Prostate gland (tissue), 2 donors: ENCODE measurements at regions not wholly inside any gene's neighbourhood (a gene's known extent, or its start where the extent isn't known, plus 50 kb on each side); places are given as distances from the start of the nearest gene placed in this dataset.

Source experiments
- DNase-seq: peaks from one replicate; pipeline ENCODE4 v3.0.0-alpha.2; 2019; ENCODE audit warnings: low spot score
- H3K27ac ChIP-seq, 2 donors: fragments of 200-600 bp; sonication (generic); 2 replicates each; pipeline ENCODE4 v1.5.1; 2017 to 2019
- H3K27me3 ChIP-seq: fragments of 200-600 bp; sonication (generic); replicated peaks from 2 replicates; pipeline ENCODE4 v1.5.1; 2019; ENCODE audit not compliant: insufficient read depth
- H3K36me3 ChIP-seq, 2 donors: fragments of 200-600 bp; sonication (generic); 1 replicate in 1 of 2; 2 replicates in 1 of 2; pipeline versions ENCODE4 v1.5.1 to v1.8.1; 2017 to 2019
- H3K4me1 ChIP-seq: fragments of 200-600 bp; sonication (generic); replicated peaks from 2 replicates; pipeline ENCODE4 v1.5.1; 2019
- H3K4me3 ChIP-seq, 2 donors: fragments of 200-600 bp; sonication (generic); 2 replicates each; pipeline ENCODE4 v1.5.1; 2017 to 2019
- H3K9me3 ChIP-seq: fragments of 200-600 bp; sonication (generic); 2 replicates; pipeline ENCODE4 v1.5.1; 2017
- POLR2A ChIP-seq: fragments of 450-650 bp; IDR thresholded peaks from one replicate; pipeline ENCODE4 v1.6.1; 2016; ENCODE audit warnings: antibody characterized with exemption, mild to moderate bottlenecking
- POLR2AphosphoS5 ChIP-seq: sonication (generic); formaldehyde crosslinking; IDR thresholded peaks from one replicate; pipeline ENCODE4 v1.6.1; 2017; ENCODE audit warnings: antibody characterized with exemption
- WGBS: methylation state at CpG from one replicate; pipeline ENCODE4 v1.1.5; 2018; 5-methylcytosine and 5-hydroxymethylcytosine counted together
- intact Hi-C: fragments of 100-400 bp; cut with DNase I; formaldehyde crosslinking; loops from one replicate; pipeline ENCODE4 v1.14.2; 2022
- TF ChIP-seq, protein P1 (sequence below), 4 experiments: fragments of 200-600 bp in 2 of 4; fragments of 450-650 bp in 2 of 4; sonication (generic) in 2 of 4; IDR thresholded peaks; 1 replicate in 3 of 4; 2 replicates in 1 of 4; pipeline ENCODE4 v1.5.1; 2016 to 2019; ENCODE audit warnings: antibody characterized with exemption in 4 of 4, mild to moderate bottlenecking in 2 of 4, moderate library complexity in 2 of 4

DNA sequence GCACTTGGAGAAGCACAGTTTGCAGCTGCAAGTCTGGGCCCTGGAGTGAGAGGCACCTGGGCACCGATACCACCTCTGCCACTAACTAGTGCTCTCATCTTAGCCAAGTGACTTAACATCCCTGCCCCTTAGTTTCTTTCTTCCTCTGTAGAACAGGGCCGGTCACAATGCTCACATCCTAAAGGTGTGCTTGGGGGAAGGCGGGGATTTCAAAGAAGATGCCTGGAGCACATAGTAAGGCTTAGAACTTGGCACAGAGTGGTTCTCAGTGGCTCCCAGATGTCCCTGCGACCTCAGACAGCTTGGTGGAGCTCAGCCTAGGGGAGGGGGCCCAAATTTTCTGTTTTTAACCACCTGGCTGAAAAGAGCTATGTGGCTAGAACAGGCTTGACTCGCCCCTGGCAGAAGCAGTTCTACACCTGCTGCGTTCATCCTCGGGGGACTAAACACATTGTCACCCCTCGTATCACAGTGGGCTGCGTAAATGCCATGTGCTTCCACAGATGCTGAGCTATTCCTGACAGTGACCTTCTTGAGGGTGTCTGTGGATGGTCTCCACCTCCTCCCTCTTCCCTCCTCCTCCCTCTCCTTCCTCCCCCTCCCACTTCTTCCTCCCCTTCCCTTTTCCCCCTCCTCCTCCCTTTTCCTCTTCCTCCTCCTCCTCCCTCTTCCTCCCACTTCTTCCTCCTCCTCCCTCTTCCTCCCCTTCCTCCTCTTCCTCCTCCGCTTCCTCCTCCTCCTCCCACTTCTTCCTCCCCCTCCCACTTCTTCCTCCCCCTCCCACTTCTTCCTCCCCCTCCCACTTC, 112.1 kb downstream of the PHETA1 start:
- intact Hi-C loops, result no loop called here

DNA sequence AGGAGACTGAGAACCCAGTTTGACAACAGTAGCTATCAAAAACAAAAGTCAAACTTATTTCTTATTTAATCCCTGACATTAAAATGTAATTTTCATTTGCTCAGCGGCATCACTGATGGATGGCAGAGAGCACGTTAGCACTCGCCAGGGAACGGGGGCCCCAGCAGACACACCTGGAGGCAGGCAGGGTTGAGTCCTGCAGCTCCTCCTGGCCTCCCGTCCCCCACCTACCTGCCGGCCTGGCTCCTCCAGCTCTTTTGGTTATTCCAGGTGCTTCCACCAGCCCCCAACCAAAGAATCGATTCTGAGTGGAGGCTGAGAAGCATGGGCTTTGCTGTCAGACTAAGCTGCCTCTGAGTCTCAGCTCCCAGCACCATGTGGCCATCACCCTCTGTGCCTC, 113.6 kb downstream of the PHETA1 start:
- DNase-seq, result no peak
- 64% methylated on average over 7 of the region's 7 CpGs for WGBS
- Histone ChIP-seq H3K36me3 (no peaks in the 10 kb centered on the region), H3K9me3 (no peaks in the 10 kb centered on the region), H3K27ac (no peak overlapping the region), H3K4me3 (no peak overlapping the region), H3K4me1 (no peaks in the 10 kb centered on the region), H3K27me3 (no peaks in the 10 kb centered on the region)
- intact Hi-C loops, result no loop called here
- no peak for TF ChIP-seq POLR2A
- no peak for TF ChIP-seq POLR2AphosphoS5
- TF ChIP-seq, protein P1, sequence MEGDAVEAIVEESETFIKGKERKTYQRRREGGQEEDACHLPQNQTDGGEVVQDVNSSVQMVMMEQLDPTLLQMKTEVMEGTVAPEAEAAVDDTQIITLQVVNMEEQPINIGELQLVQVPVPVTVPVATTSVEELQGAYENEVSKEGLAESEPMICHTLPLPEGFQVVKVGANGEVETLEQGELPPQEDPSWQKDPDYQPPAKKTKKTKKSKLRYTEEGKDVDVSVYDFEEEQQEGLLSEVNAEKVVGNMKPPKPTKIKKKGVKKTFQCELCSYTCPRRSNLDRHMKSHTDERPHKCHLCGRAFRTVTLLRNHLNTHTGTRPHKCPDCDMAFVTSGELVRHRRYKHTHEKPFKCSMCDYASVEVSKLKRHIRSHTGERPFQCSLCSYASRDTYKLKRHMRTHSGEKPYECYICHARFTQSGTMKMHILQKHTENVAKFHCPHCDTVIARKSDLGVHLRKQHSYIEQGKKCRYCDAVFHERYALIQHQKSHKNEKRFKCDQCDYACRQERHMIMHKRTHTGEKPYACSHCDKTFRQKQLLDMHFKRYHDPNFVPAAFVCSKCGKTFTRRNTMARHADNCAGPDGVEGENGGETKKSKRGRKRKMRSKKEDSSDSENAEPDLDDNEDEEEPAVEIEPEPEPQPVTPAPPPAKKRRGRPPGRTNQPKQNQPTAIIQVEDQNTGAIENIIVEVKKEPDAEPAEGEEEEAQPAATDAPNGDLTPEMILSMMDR (IDR thresholded peaks at IDR 0.05), result no peak

More for the DNA sequence above, 112.1 kb downstream of the PHETA1 start:
- TF ChIP-seq POLR2AphosphoS5, result no peak
- no peak for TF ChIP-seq POLR2A
- TF ChIP-seq, protein P1 (IDR thresholded peaks at IDR 0.05), result no peak
- no peaks in the 10 kb centered on the region for H3K27me3 ChIP-seq
- H3K27ac ChIP-seq, result no peak overlapping the region
- no peaks in the 10 kb centered on the region for H3K9me3 ChIP-seq
- H3K4me3 ChIP-seq, result no peak overlapping the region
- H3K4me1 ChIP-seq, result no peaks in the 10 kb centered on the region
- 53% methylated on average over 10 of the region's 10 CpGs for WGBS
- no peaks in the 10 kb centered on the region for H3K36me3 ChIP-seq
- no peak for DNase-seq

DNA sequence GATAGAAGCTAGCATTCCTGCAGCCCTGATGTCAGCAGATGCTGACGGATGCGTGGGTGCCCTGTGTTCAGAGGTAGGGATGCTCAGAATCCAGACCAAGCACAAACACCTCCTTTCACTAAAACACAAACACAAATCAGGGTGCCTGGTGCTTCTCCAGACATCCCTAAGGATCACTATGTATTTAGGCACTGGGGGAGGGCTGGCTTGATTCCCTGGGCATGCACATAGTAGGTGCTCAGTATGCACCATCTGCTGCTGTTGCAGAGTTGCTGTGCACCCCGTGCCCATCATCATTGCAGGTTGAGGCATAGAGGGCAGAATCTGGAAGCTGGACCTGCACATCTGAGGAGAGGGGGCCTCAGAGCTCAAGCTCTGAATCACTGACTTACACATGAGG, 114.8 kb downstream of the PHETA1 start:
- intact Hi-C loops, result no loop called here
- Histone ChIP-seq H3K4me3 (no peak overlapping the region), H3K27me3 (no peaks in the 10 kb centered on the region), H3K27ac (no peak overlapping the region), H3K36me3 (no peaks in the 10 kb centered on the region), H3K4me1 (no peaks in the 10 kb centered on the region), H3K9me3 (no peaks in the 10 kb centered on the region)
- DNase-seq, result no peak
- 51% methylated on average over 3 of the region's 3 CpGs for WGBS
- no peak for TF ChIP-seq POLR2A
- TF ChIP-seq POLR2AphosphoS5, result no peak
- TF ChIP-seq, protein P1 (IDR thresholded peaks at IDR 0.05), result no peak

DNA sequence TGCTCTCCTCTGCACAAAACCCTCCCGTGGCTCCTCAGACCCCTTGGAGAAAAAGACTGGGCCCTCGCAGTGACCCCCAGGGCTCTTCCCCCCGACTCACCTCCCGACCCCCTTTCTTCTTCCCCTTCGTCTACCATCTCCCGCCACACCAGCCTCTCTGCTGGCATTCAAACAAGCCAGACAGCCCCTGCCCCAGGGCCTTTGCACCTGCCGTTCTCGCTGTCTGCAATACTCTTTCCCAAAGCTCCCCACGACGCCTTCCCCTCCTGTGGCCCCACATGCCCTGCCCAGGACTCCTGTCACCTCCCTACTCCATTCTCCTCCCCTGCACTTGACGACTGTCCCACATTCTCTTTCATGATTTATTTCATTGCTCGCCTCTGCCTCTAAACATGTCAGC, 115.7 kb downstream of the PHETA1 start:
- H3K36me3 ChIP-seq, result no peaks in the 10 kb centered on the region
- TF ChIP-seq POLR2A (no peak), POLR2AphosphoS5 (no peak)
- TF ChIP-seq, protein P1 (IDR thresholded peaks at IDR 0.05), result no peak
- intact Hi-C loops, result no loop called here
- no peaks in the 10 kb centered on the region for H3K9me3 ChIP-seq
- DNase-seq, result no peak
- no peak overlapping the region for H3K27ac ChIP-seq
- H3K4me1 ChIP-seq, result no peaks in the 10 kb centered on the region
- H3K27me3 ChIP-seq, result no peaks in the 10 kb centered on the region
- 81% methylated on average over 12 of the region's 12 CpGs for WGBS
- H3K4me3 ChIP-seq, result no peak overlapping the region

DNA sequence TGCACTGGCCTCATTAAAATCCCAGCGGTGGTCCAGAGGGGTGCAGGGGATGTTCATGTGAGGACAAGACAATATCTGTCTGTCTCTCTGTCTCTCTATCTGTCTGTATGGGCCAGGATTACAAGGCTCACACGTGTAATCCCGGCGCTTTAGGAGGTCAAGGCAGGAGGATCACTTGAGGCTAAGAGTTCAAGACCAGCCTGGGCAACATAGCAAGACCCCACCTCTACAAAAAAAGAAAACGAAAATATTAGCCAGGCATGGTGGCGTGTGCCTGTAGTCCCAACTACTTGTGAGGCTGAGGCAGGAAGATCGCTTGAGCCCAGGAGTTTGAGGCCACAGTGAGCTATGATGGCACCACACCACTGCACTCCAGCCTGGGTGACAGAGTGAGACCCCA, 117.1 kb downstream of the PHETA1 start:
- WGBS, result 96% methylated on average over 7 of the region's 7 CpGs
- Histone ChIP-seq H3K27me3 (no peaks in the 10 kb centered on the region), H3K4me1 (no peaks in the 10 kb centered on the region), H3K9me3 (no peaks in the 10 kb centered on the region), H3K36me3 (no peaks in the 10 kb centered on the region), H3K27ac (no peak overlapping the region), H3K4me3 (no peak overlapping the region)
- no peak for DNase-seq
- intact Hi-C loops, result no loop called here
- TF ChIP-seq, protein P1 (IDR thresholded peaks at IDR 0.05), result no peak
- no peak for TF ChIP-seq POLR2AphosphoS5
- TF ChIP-seq POLR2A, result no peak
